Stimulated activated CD4-positive, alpha-beta T cell treated with anti-CD3 and anti-CD28 coated beads, Interleukin-4, amount 100 ng/mL, for 24 hours (primary cell): ENCODE measurements at regions not wholly inside any gene's neighbourhood (a gene's known extent, or its start where the extent isn't known, plus 50 kb on each side); places are given as distances from the start of the nearest gene placed in this dataset.
"Not testable (repeated sequence)": the region's sequence is repeated elsewhere in the genome, so short reads cannot be mapped to it uniquely, and the experiment has no call there.

Experiments
- DNase-seq: peaks from one replicate; pipeline ENCODE4 v3.0.0-alpha.2; 2020

DNA sequence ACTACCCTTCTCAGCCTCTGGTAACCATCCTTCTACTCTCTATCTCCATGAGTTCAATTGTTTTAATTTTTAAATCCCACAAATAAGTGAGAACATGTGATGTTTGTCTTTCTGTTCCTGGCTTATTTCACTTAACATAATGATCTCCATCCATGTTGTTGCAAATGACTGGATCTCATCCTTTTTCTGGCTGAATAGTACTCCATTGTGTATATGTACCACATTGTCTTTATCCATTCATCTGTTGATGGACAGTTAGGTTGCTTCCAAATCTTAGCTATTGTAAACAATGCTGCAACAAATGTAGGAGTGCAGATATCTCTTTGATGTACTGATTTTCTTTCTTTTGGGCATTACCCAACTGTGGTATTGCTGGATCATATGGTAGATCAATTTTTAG is 103.0 kb downstream of the CARTPT start:
- DNase-seq, result not testable (repeated sequence)

- DNase-seq, result no peak
These were observed 106.9 kb downstream of the CARTPT start for GRCh38 chr5:71825992-71826391.

DNA sequence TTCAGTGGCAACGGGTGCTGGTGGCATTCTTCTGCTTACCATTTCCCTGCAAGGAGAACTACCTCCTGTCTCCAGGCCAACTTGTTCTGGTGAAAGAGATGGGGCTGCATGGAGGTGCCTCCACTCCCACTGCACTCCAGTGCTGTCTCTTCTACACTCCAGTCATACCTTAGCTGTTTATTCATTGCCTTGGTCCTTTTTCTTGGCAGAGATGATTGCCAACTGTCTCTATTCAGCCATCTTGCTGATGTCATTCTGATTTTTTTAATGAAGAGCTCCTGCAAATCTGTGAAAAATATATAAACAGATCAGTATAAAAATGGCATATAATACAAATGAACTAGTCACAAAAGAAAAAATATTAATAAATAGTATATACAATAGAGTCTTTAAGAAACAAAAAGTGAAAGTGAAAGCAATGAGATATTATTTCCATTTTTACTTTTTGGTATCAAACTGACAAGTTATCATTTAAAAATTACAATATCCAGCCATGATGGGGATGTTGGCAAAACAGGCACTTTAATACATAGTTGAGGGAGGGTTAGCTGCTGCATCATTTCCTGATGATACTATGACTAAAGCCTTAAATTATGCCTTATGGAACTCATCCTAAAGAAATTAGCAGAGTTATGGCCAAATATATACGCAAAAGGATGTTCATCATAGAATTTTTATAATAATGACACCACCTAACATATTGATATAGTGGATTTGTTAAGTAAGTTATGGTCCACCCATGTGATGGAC is 109.4 kb downstream of the CARTPT start:
- no peak for DNase-seq

DNA sequence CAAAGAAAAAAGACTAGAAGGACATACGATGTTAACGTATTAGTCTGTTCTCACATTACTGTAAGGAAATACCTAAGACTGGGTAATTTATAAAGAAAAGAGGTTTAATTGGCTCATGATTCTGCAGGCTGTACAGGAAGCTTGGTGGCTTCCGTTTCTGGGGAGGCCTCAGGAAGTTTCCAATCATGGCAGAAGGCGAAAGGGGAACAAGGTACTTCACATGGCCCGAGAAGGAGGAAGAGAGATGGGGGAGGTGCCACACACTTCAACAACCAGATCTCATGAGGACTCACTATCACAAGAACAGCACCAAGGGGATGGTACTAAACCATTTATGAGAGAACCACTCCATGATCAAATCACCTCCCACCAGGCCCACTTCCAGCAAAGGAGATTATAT is 110.1 kb downstream of the CARTPT start:
- no peak for DNase-seq

- DNase-seq, result no peak
These were observed 111.8 kb downstream of the CARTPT start for GRCh38 chr5:71830681-71831539.

- no peak for DNase-seq
These were observed 114.0 kb downstream of the CARTPT start for GRCh38 chr5:71832812-71833715.

GRCh38 chr5:71834601-71835000 is 115.5 kb downstream of the CARTPT start:
- no peak for DNase-seq

DNA sequence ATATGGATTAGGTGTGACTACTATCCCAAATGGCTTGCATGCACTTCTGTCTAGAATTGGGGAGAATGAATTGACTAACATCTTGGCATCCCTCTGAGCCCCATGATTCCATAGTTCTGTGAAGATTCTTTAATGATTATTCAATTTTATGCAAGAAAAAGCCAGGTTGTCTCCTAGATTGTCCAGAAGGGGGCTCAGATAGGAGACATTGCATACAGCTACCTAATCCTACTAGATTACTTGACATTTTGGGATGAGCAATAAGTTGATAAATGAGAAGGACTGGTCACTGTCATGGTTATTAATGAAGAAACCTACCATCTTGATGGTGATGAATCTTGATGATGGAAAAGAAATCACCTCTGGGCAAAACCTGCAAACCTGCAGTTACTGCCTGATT is 117.0 kb downstream of the CARTPT start:
- no peak for DNase-seq

DNA sequence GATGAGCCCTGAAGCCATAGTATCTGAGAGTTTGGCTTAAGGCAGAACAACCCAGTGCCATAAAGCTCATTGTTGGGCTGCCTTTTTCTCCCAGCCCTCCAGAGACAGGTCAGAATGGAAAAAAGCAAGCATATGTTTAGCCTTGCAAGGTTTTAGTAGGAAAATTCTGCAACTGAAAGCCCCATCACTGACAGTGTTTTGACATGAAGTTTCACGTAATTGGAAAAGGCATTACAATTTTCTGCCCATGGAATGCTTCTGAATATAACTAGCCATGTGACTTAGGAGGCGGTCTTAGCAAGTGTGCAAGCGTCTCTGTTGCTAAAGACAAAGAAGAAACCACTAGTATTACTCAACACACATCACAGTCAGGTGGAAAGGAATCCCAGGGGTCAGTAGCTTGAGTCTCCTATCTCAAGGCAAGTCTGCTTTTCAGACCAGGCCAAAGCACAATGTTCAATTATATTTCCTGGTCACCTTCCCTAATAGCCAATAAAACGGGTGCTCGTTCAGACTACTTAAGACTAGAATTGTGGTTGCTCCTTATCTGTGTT is 117.6 kb downstream of the CARTPT start:
- DNase-seq, result no peak

DNA sequence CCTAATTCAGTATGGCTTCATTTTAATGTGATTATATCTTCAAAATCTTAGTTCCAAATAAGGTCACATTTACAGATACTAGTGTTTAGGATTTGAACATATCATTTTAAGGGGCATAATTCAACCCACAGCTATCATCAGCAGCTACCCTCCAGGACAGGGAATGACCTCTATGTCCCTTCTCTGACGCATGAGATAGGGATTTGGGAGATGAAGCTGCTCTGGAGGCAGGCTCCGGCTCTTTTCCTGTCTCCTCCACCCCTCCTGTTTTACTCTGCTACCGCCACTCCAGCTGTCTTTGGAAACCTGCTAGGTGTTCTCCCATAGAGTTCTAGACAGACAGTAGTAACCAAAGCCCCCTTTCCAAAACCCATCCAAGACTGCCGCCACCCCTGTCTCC is 119.2 kb downstream of the CARTPT start:
- DNase-seq, result no peak

GRCh38 chr5:71839096-71839884 is 120.2 kb downstream of the CARTPT start:
- no peak for DNase-seq

DNA sequence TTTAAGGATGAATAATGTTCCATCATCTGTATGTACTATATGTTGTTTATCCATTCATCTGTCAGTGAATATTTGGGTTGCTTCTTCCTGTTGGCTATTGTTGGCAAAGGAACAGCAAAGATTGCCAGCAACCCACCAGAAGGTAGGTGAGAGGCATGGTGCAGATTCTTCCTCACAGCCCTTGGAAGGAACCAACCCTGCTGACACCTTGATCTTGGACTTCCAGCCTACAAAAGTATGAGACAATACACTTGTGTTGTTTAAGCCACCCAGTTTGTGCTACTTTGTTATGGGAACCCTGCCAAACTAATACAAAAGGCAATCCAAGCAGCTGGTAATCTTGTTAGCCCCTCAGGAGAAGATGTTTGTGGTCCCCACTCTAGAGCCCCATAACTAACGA is 122.0 kb downstream of the CARTPT start:
- DNase-seq, result no peak

DNA sequence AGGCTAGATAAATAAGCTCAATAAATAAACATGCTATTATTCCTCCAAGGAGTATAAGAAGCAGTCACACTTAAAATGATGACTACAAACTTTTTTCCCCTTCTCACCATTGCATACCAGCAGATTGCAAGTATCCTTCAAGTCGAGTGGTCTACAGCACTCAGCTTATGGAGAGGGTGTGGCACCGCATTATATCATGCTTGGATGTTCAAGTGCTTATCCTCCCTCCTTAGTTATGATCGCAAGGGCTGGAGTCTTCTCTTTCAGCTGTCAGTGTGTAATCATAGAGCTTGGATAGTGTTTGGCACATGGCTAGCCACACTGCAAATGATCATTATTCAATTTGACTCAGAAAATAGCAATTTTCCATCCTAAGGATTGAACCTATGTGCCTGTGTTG is 124.0 kb downstream of the CARTPT start:
- DNase-seq, result no peak

DNA sequence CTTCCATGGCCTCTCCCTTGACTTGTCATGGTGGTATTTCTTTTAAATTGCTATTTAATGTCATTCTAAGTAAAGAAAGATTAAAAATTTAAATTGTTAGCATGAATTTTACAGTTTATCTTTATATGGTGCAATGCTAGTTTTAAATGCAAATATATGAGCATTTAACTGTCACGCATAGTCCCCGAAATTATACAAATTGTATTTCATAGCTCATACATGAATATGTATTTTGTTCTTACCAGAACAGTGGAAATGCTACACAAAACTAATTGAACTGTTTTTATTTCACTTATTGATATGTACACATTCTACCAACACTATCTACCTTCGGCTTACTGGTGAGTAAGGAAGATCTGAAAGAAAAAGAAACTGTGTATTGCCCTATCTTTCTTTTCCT is 125.8 kb downstream of the CARTPT start:
- DNase-seq, result no peak

GRCh38 chr5:71859515-71859914 is 140.4 kb downstream of the CARTPT start:
- DNase-seq, result no peak

GRCh38 chr5:71860048-71860447 is 141.0 kb downstream of the CARTPT start:
- DNase-seq, result no peak

- no peak for DNase-seq
These were observed 142.6 kb downstream of the CARTPT start for GRCh38 chr5:71861682-71862081.

GRCh38 chr5:71862087-71862486 is 143.0 kb downstream of the CARTPT start:
- no peak for DNase-seq

DNA sequence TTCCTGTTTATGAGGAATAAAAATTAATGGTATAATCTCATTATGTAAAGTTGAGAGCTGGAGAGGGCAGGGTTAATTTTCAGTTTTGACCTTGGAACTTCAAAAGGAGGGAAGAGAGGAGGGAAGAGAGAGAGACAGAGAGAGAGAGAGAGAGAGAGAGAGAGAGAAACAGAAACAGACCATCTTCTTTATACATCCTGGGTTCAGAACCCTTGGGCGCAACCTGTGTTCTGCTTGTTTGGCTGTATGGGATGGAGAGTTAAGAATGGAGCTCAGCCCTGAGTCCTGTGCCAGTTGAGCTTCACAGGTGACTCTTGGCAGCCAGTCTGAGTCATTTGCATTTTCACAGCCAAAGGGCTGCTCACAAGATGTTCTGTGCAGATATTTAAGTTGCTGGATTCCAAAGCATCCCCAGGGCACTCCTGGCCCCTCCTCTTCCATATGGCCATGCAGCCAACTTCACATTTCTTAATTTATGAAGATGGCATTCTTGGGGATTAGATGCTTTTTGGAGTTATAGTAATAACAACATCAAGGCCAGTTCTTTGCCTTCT is 143.5 kb downstream of the CARTPT start:
- no peak for DNase-seq

- DNase-seq, result no peak
These were observed 145.9 kb downstream of the CARTPT start for GRCh38 chr5:71864730-71865601.
